Astrocyte (in vitro differentiated cells and primary cell): ENCODE measurements at regions not wholly inside any gene's neighbourhood (a gene's known extent, or its start where the extent isn't known, plus 50 kb on each side); places are given as distances from the start of the nearest gene placed in this dataset.
A peak's percentile ranks its signal among the peaks of the same experiment; 100 is the strongest.

Experiments
- DNase-seq: peaks from one replicate; pipeline ENCODE4 v3.0.0-alpha.2; 2010; ENCODE audit warnings: low read depth
- FAIRE-seq: peaks from 2 replicates; lab custom pipeline; 2011; peaks lifted over from hg19 to GRCh38; lab: Jason Lieb, UNC
- H2AFZ ChIP-seq: 2 replicates; pipeline ENCODE4 v1.6.0; 2012; ENCODE audit warnings: low read depth, low read length, inconsistent platforms
- H3K27ac ChIP-seq: 2 replicates; pipeline ENCODE4 v1.5.1; 2011; ENCODE audit warnings: low read depth, low read length, inconsistent platforms
- H3K27me3 ChIP-seq: 2 replicates; pipeline ENCODE4 v1.6.0; 2011; ENCODE audit warnings: low read length, inconsistent platforms; ENCODE audit not compliant: insufficient read depth
- H3K36me3 ChIP-seq: 2 replicates; pipeline ENCODE4 v1.5.1; 2011; ENCODE audit warnings: low read length, inconsistent platforms; ENCODE audit not compliant: insufficient read depth
- H3K4me1 ChIP-seq: 2 replicates; pipeline ENCODE4 v1.5.1; 2011; ENCODE audit warnings: low read length, inconsistent platforms; ENCODE audit not compliant: insufficient read depth
- H3K4me2 ChIP-seq: 2 replicates; pipeline ENCODE4 v1.6.0; 2012; ENCODE audit warnings: low read length, inconsistent platforms
- H3K4me3 ChIP-seq: 2 replicates; pipeline ENCODE4 v1.5.1; 2011; ENCODE audit warnings: low read depth, mild to moderate bottlenecking, low read length, inconsistent platforms; ENCODE audit not compliant: insufficient read depth
- H3K79me2 ChIP-seq: 2 replicates; pipeline ENCODE4 v1.6.0; 2012; ENCODE audit warnings: mild to moderate bottlenecking, low read length, inconsistent platforms; ENCODE audit not compliant: insufficient read depth
- H3K9ac ChIP-seq: 2 replicates; pipeline ENCODE4 v1.6.0; 2012; ENCODE audit warnings: mild to moderate bottlenecking, low read length, inconsistent platforms
- H3K9me3 ChIP-seq: 2 replicates; pipeline ENCODE4 v1.5.1; 2012; ENCODE audit warnings: low read depth, mild to moderate bottlenecking, low read length, inconsistent platforms; ENCODE audit not compliant: insufficient read depth
- H4K20me1 ChIP-seq: 2 replicates; pipeline ENCODE4 v1.6.0; 2012; ENCODE audit warnings: low read length, inconsistent platforms; ENCODE audit not compliant: insufficient read depth
- H3K27ac Mint-ChIP-seq: one replicate; pipeline ENCODE4 v1.8.0; 2021; ENCODE audit warnings: mild to moderate bottlenecking, mixed read lengths; ENCODE audit not compliant: unreplicated experiment
- H3K27me3 Mint-ChIP-seq: one replicate; pipeline ENCODE4 v1.8.0; 2021; ENCODE audit warnings: low read depth, mixed read lengths; ENCODE audit not compliant: unreplicated experiment
- H3K36me3 Mint-ChIP-seq: one replicate; pipeline ENCODE4 v1.8.0; 2021; ENCODE audit warnings: low read depth, mixed read lengths; ENCODE audit not compliant: unreplicated experiment
- H3K4me1 Mint-ChIP-seq: one replicate; pipeline ENCODE4 v1.8.0; 2021; ENCODE audit warnings: low read depth, mixed read lengths; ENCODE audit not compliant: unreplicated experiment
- H3K4me3 Mint-ChIP-seq: one replicate; pipeline ENCODE4 v1.8.0; 2021; ENCODE audit warnings: mild to moderate bottlenecking, moderate library complexity, mixed read lengths; ENCODE audit not compliant: unreplicated experiment
- H3K9me3 Mint-ChIP-seq: one replicate; pipeline ENCODE4 v1.8.0; 2021; ENCODE audit warnings: mild to moderate bottlenecking, mixed read lengths; ENCODE audit not compliant: unreplicated experiment
- EZH2 ChIP-seq: IDR thresholded peaks from 2 replicates; pipeline ENCODE4 v1.6.1; 2012; ENCODE audit warnings: mild to moderate bottlenecking, low read length, inconsistent platforms; ENCODE audit not compliant: insufficient read depth
- TF ChIP-seq, protein P1 (sequence below): IDR thresholded peaks from 2 replicates; pipeline ENCODE4 v1.5.1; 2011; ENCODE audit warnings: low read depth, mild to moderate bottlenecking, inconsistent platforms, low read length, moderate library complexity; ENCODE audit not compliant: insufficient read depth

- Histone ChIP-seq H3K4me2 (peak overlapping the region; percentile 90), H3K36me3 (no peaks in the 10 kb centered on the region), H3K79me2 (peaks cover 48% of the 10 kb centered on the region), H3K9ac (peak overlapping the region; percentile 82), H3K27ac (peak overlapping the region; percentile 23), H3K27me3 (no peaks in the 10 kb centered on the region), H4K20me1 (peaks cover 38% of the 10 kb centered on the region), H3K4me3 (peak overlapping the region; percentile 78), H2AFZ (peak overlapping the region; percentile 73), H3K4me1 (peaks cover 17% of the 10 kb centered on the region), H3K9me3 (no peaks in the 10 kb centered on the region)
- no peaks in the 10 kb centered on the region for H3K27me3 Mint-ChIP-seq
- peak overlapping the region; percentile 90 for H3K4me3 Mint-ChIP-seq
- DNase-seq (peak; percentile 74), FAIRE-seq (no peak)
- TF ChIP-seq EZH2, result no peak
- TF ChIP-seq, protein P1, sequence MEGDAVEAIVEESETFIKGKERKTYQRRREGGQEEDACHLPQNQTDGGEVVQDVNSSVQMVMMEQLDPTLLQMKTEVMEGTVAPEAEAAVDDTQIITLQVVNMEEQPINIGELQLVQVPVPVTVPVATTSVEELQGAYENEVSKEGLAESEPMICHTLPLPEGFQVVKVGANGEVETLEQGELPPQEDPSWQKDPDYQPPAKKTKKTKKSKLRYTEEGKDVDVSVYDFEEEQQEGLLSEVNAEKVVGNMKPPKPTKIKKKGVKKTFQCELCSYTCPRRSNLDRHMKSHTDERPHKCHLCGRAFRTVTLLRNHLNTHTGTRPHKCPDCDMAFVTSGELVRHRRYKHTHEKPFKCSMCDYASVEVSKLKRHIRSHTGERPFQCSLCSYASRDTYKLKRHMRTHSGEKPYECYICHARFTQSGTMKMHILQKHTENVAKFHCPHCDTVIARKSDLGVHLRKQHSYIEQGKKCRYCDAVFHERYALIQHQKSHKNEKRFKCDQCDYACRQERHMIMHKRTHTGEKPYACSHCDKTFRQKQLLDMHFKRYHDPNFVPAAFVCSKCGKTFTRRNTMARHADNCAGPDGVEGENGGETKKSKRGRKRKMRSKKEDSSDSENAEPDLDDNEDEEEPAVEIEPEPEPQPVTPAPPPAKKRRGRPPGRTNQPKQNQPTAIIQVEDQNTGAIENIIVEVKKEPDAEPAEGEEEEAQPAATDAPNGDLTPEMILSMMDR, result no peak
- H3K9me3 Mint-ChIP-seq, result no peaks in the 10 kb centered on the region
- peak overlapping the region; percentile 23 for H3K27ac Mint-ChIP-seq
- H3K36me3 Mint-ChIP-seq, result no peaks in the 10 kb centered on the region
- peaks cover 32% of the 10 kb centered on the region for H3K4me1 Mint-ChIP-seq
Measured at GRCh38 chr2:134120733-134121630, 132.9 kb upstream of the MGAT5 start.

DNA sequence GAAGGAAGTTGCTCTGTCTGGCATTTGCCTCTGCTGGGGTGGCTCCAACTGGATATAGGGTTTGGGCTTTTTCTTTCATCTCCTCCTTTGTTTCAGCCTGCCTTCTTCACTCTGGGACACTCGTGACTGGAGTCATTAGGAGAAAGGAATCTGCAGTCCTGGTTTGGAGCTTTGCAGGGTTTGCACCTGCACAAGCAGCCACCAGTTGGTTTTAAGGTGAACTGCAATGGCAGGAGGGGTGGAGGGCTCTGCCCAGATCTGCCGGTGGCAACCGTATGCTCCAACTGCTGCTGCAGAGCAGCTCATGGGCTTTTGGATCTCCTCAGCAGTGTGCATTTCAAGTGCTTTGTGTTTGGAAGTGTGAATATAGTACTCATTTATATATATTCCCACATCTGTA is 131.3 kb upstream of the MGAT5 start:
- no peak overlapping the region for H3K27ac Mint-ChIP-seq
- DNase-seq (no peak), FAIRE-seq (no peak)
- no peaks in the 10 kb centered on the region for H3K9me3 Mint-ChIP-seq
- Histone ChIP-seq H3K9me3 (no peaks in the 10 kb centered on the region), H3K4me2 (no peak overlapping the region), H3K27me3 (no peaks in the 10 kb centered on the region), H3K4me1 (peaks cover 17% of the 10 kb centered on the region), H3K4me3 (no peak overlapping the region), H3K9ac (no peak overlapping the region), H2AFZ (no peak overlapping the region), H3K36me3 (no peaks in the 10 kb centered on the region), H4K20me1 (peaks cover 38% of the 10 kb centered on the region), H3K79me2 (peaks cover 59% of the 10 kb centered on the region), H3K27ac (no peak overlapping the region)
- H3K27me3 Mint-ChIP-seq, result no peaks in the 10 kb centered on the region
- H3K36me3 Mint-ChIP-seq, result no peaks in the 10 kb centered on the region
- H3K4me3 Mint-ChIP-seq, result peak overlapping the region; percentile 71
- H3K4me1 Mint-ChIP-seq, result peaks cover 32% of the 10 kb centered on the region
- TF ChIP-seq, protein P1, result no peak
- TF ChIP-seq EZH2, result no peak

GRCh38 chr2:134123332-134123731 is 130.5 kb upstream of the MGAT5 start:
- no peak for TF ChIP-seq EZH2
- TF ChIP-seq, protein P1, result no peak
- H3K9me3 Mint-ChIP-seq, result no peaks in the 10 kb centered on the region
- peaks cover 38% of the 10 kb centered on the region for H4K20me1 ChIP-seq
- H2AFZ ChIP-seq, result no peak overlapping the region
- no peak overlapping the region for H3K4me3 Mint-ChIP-seq
- H3K27me3 Mint-ChIP-seq, result no peaks in the 10 kb centered on the region
- H3K9me3 ChIP-seq, result no peaks in the 10 kb centered on the region
- no peak overlapping the region for H3K27ac ChIP-seq
- H3K4me1 Mint-ChIP-seq, result peaks cover 35% of the 10 kb centered on the region
- no peaks in the 10 kb centered on the region for H3K36me3 ChIP-seq
- H3K27ac Mint-ChIP-seq, result peak overlapping the region; percentile 13
- peaks cover 17% of the 10 kb centered on the region for H3K4me1 ChIP-seq
- no peak overlapping the region for H3K4me3 ChIP-seq
- FAIRE-seq, result no peak
- H3K27me3 ChIP-seq, result no peaks in the 10 kb centered on the region
- H3K36me3 Mint-ChIP-seq, result no peaks in the 10 kb centered on the region
- no peak overlapping the region for H3K4me2 ChIP-seq
- H3K9ac ChIP-seq, result no peak overlapping the region
- DNase-seq, result no peak
- peaks cover 59% of the 10 kb centered on the region for H3K79me2 ChIP-seq
